DND-41 (cell line): ENCODE measurements at regions not wholly inside any gene's neighbourhood (a gene's known extent, or its start where the extent isn't known, plus 50 kb on each side); places are given as distances from the start of the nearest gene placed in this dataset.

Source experiments
- CTCF ChIP-seq: IDR thresholded peaks from 2 replicates; pipeline ENCODE4 v1.5.1; 2012; ENCODE audit warnings: borderline replicate concordance, low read length, moderate library complexity, mild to moderate bottlenecking; ENCODE audit not compliant: poor library complexity, severe bottlenecking; ENCODE audit errors: extremely low read depth
- EZH2 ChIP-seq: IDR thresholded peaks from 3 replicates; pipeline ENCODE4 v1.6.1; 2012; ENCODE audit warnings: borderline replicate concordance, low read depth, mild to moderate bottlenecking, moderate library complexity, low read length, inconsistent platforms; ENCODE audit not compliant: severe bottlenecking

- TF ChIP-seq CTCF (no peak), EZH2 (no peak)
Observed at GRCh38 chr2:30338475-30338874, 107.1 kb downstream of the LBH start.
